Right atrium auricular region (tissue), 2 donors: ENCODE measurements at regions not wholly inside any gene's neighbourhood (a gene's known extent, or its start where the extent isn't known, plus 50 kb on each side); places are given as distances from the start of the nearest gene placed in this dataset.

Experiments
- DNase-seq: peaks from one replicate; pipeline ENCODE4 v3.0.0-alpha.2; 2019; ENCODE audit warnings: low spot score
- H3K27ac ChIP-seq, 2 donors: fragments of 200-600 bp; sonication (generic); 1 replicate in 1 of 2; 2 replicates in 1 of 2; pipeline ENCODE4 v1.5.1; 2016 to 2019
- H3K27me3 ChIP-seq, 2 donors: fragments of 200-600 bp; sonication (generic); one replicate each; pipeline versions ENCODE4 v1.5.1 to v1.6.0; 2017 to 2019
- H3K36me3 ChIP-seq: fragments of 200-600 bp; sonication (generic); one replicate; pipeline ENCODE4 v1.5.1; 2016
- H3K4me1 ChIP-seq, 2 donors: fragments of 200-600 bp; sonication (generic); one replicate each; pipeline versions ENCODE4 v1.5.1 to v1.6.0; 2017 to 2019
- H3K4me3 ChIP-seq, 2 donors: fragments of 200-600 bp; sonication (generic); 1 replicate in 1 of 2; 2 replicates in 1 of 2; pipeline ENCODE4 v1.5.1; 2017 to 2019; ENCODE audit warnings: mild to moderate bottlenecking in 1 of 2, moderate library complexity in 1 of 2
- H3K9me3 ChIP-seq, 2 donors: fragments of 200-600 bp; sonication (generic); one replicate each; pipeline ENCODE4 v1.5.1; 2019
- CTCF ChIP-seq, 2 donors: fragments of 200-600 bp; sonication (generic); IDR thresholded peaks; one replicate each; pipeline ENCODE4 v1.5.1; 2019; ENCODE audit warnings: antibody characterized with exemption in 2 of 2

- no peak for TF ChIP-seq CTCF (IDR thresholded peaks at IDR 0.05)
- DNase-seq, result no peak
- Histone ChIP-seq H3K9me3 (no peaks in the 10 kb centered on the region), H3K27me3 (no peaks in the 10 kb centered on the region), H3K4me3 (no peak overlapping the region), H3K4me1 (peaks cover 0 to 19% of the 10 kb centered on the region in 2 donors), H3K27ac (no peak overlapping the region), H3K36me3 (no peaks in the 10 kb centered on the region)
Measured at GRCh38 chr1:5751163-5751540, 241.1 kb downstream of the NPHP4 start.

DNA sequence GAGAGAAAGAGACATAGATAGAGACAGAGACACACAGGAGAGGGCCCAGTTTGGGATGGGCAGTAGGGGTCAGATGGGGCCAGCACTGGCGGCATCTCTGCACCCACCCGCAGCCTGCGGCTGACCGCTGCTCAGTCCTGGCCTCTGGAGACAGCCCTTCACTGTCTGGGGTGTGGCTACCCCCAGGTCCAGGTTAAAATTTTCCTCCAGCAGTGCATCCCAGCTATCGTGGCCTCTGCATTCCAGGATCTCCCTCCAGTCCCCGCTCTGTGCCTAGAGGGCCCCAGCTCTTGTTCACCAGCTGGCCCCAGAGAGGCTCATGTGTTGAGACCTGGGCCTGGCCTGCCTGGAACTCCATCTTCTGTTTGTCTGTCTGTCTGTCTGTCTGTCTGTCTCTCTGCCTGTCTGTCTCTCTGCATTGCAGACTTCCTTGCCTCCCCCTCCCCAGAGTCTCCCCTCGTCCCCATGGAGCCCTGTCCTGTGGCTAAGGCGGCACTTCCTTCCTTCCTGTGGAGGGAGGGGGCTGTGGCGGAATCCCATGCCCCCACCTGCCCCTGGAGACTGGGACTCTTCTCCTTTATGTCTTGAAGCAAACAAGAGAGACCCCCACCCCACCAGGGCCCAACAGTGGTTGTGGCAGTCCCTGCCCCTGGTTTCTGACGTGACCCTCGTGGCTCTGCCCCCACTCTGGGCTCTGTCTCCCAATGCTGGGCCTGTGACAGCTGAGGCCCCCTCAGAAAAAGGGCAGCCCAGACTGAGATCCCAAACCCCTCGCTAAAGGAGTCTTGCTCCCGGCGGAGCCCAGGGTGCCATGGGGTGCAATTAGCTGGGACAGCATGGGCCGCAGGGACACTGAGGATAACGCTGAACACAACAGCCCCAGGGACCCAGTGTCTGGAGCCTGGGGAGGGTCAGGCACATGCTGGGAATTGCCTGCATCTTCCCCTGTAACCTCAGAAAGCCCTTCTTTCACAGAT lies 241.8 kb downstream of the NPHP4 start:
- H3K27me3 ChIP-seq, result no peaks in the 10 kb centered on the region
- H3K27ac ChIP-seq, result no peak overlapping the region
- peaks cover 0 to 25% of the 10 kb centered on the region in 2 donors for H3K4me1 ChIP-seq
- H3K9me3 ChIP-seq, result no peaks in the 10 kb centered on the region
- H3K4me3 ChIP-seq, result no peak overlapping the region
- no peak for TF ChIP-seq CTCF (IDR thresholded peaks at IDR 0.05)
- H3K36me3 ChIP-seq, result no peaks in the 10 kb centered on the region
- DNase-seq, result no peak

DNA sequence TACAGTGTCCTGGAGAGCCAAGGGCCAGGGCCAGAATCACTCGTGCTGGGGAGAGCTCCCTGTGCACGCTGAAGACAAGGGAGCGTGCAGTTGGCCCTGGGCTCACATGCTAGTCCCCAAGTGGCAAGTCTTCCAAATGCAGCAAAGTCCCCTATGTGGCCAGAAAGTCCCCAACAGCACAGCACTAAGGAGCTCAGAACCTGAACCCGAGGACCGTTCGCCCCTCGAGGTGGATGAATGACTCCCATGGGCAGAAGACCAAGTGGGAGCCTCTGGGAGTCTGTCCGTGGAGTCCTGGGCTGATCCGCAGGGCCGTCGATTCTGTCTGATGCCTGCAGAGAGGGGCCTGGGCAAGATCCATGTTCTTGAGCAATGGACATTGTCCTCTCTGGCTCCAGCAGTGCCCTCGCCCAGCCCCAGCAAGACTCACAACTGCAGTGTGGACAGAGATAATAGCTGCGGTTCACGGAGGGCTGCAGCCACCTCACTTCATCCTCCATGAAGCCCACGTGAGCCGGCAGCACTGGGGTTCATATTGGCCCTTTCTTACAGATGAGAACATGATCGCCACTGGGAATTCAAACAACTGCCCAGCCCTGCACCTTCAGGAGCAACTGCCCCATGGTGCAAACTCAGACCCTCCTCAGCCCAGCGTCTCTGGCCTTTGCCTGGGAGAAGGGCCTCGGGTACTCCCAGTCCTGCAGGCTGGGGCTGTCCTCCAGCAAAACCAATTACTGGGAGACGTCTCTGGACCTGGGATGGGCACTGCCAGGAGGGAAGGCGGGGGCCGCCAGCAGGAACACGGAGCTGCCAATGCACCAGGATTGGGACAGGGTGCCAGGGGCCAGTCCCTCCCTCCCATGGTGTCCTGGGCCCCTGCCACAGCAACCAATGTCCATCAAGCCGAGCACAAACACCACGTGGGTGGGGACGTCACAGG lies 243.7 kb downstream of the NPHP4 start:
- Histone ChIP-seq H3K4me3 (no peak overlapping the region), H3K27ac (no peak overlapping the region), H3K4me1 (peaks cover 0 to 27% of the 10 kb centered on the region in 2 donors), H3K9me3 (no peaks in the 10 kb centered on the region), H3K27me3 (no peaks in the 10 kb centered on the region), H3K36me3 (no peaks in the 10 kb centered on the region)
- no peak for DNase-seq
- TF ChIP-seq CTCF (IDR thresholded peaks at IDR 0.05), result no peak

- H3K27ac ChIP-seq, result no peak overlapping the region
- no peak for TF ChIP-seq CTCF (IDR thresholded peaks at IDR 0.05)
- no peak for DNase-seq
- H3K27me3 ChIP-seq, result no peaks in the 10 kb centered on the region
- H3K36me3 ChIP-seq, result no peaks in the 10 kb centered on the region
- H3K9me3 ChIP-seq, result no peaks in the 10 kb centered on the region
- H3K4me3 ChIP-seq, result no peak overlapping the region
- peaks cover 0 to 19% of the 10 kb centered on the region in 2 donors for H3K4me1 ChIP-seq
Measured at GRCh38 chr1:5747426-5748285, 244.6 kb downstream of the NPHP4 start.
